B cell (primary cell): ENCODE measurements at regions not wholly inside any gene's neighbourhood (a gene's known extent, or its start where the extent isn't known, plus 50 kb on each side); places are given as distances from the start of the nearest gene placed in this dataset.

Source experiments
- ATAC-seq: fragments of 200-7000 bp; cut with Tn5 transposase; one replicate; pipeline ENCODE4 v1.10.0; 2021; ENCODE audit warnings: low read depth, mild to moderate bottlenecking, moderate number of reproducible peaks, moderate library complexity
- CTCF ChIA-PET: fragments of 350-600 bp; sonication (Branson Sonifier 250); formaldehyde crosslinking; loops from one replicate; lab custom pipeline; 2021; ENCODE audit warnings: antibody characterized with exemption, inconsistent platforms; lab: Charles Lee
- POLR2A ChIA-PET: fragments of 350-600 bp; sonication (Branson Sonifier 250); formaldehyde crosslinking; loops from one replicate; lab custom pipeline; 2021; ENCODE audit warnings: antibody characterized with exemption; lab: Charles Lee
- DNase-seq: peaks from one replicate; pipeline ENCODE4 v3.0.0; 2013
- H2AFZ ChIP-seq: 2 replicates; pipeline ENCODE4 v1.6.1; 2012; ENCODE audit warnings: mild to moderate bottlenecking, low read depth, low read length; ENCODE audit not compliant: insufficient read depth, poor library complexity, severe bottlenecking
- H3K27ac ChIP-seq, 2 donors: 1 replicate in 1 of 2; 2 replicates in 1 of 2; pipeline ENCODE4 v1.5.1; 2012 to 2013; ENCODE audit warnings: low read length in 2 of 2, mild to moderate bottlenecking in 2 of 2, moderate library complexity in 1 of 2
- H3K27me3 ChIP-seq, 4 experiments: fragments of 200-600 bp in 1 of 4; sonication (generic) in 1 of 4; replicated peaks in 1 of 4; 1 replicate in 2 of 4; 2 replicates in 2 of 4; pipeline versions ENCODE4 v1.6.1 to v1.7.0; 2013 to 2016; ENCODE audit warnings: low read length in 3 of 4, mild to moderate bottlenecking in 2 of 4, mixed read lengths in 1 of 4, moderate library complexity in 1 of 4; ENCODE audit not compliant: insufficient read depth in 4 of 4, control insufficient read depth in 3 of 4; ENCODE audit errors: control extremely low read depth in 1 of 4
- H3K36me3 ChIP-seq, 2 experiments: replicated peaks in 1 of 2; 1 replicate in 1 of 2; 2 replicates in 1 of 2; pipeline versions ENCODE4 v1.6.1 to v1.7.1; 2013; ENCODE audit warnings: low read length in 1 of 2; ENCODE audit not compliant: insufficient read depth in 2 of 2, control insufficient read depth in 1 of 2; ENCODE audit errors: control extremely low read depth in 1 of 2, extremely low read depth in 1 of 2
- H3K4me1 ChIP-seq, 2 donors: fragments of 200-600 bp in 1 of 2; sonication (generic) in 1 of 2; 1 replicate in 1 of 2; 2 replicates in 1 of 2; pipeline versions ENCODE4 v1.5.1 to v1.6.1; 2013 to 2017; ENCODE audit warnings: low read length in 2 of 2; ENCODE audit not compliant: control insufficient read depth in 2 of 2, insufficient read depth in 2 of 2
- H3K4me2 ChIP-seq: replicated peaks from 2 replicates; pipeline ENCODE3; 2012; ENCODE audit warnings: mild to moderate bottlenecking, low read depth, low read length; ENCODE audit not compliant: poor library complexity, severe bottlenecking
- H3K4me3 ChIP-seq, 5 experiments: fragments of 200-600 bp in 1 of 5; sonication (generic) in 1 of 5; 1 replicate in 3 of 5; 2 replicates in 2 of 5; pipeline versions ENCODE4 v1.5.1 to v1.7.0; 2011 to 2016; ENCODE audit warnings: low read length in 4 of 5, mild to moderate bottlenecking in 4 of 5, low read depth in 2 of 5, control low read depth in 1 of 5, moderate library complexity in 1 of 5; ENCODE audit not compliant: insufficient read depth in 1 of 5; ENCODE audit errors: control extremely low read depth in 1 of 5, extremely low read depth in 1 of 5
- H3K79me2 ChIP-seq: fragments of 200-600 bp; sonication (generic); one replicate; pipeline ENCODE4 v1.6.0; 2016; ENCODE audit warnings: low read length; ENCODE audit not compliant: control insufficient read depth, insufficient read depth
- H3K9ac ChIP-seq: fragments of 200-600 bp; sonication (generic); 2 replicates; pipeline ENCODE4 v1.6.1; 2017; ENCODE audit warnings: mild to moderate bottlenecking, low read length, moderate library complexity
- H3K9me3 ChIP-seq, 3 donors: one replicate each; pipeline versions ENCODE4 v1.6.1 to v1.7.1; 2013; ENCODE audit warnings: low read length in 2 of 3; ENCODE audit not compliant: control insufficient read depth in 2 of 3, insufficient read depth in 1 of 3; ENCODE audit errors: control extremely low read depth in 1 of 3
- H4K20me1 ChIP-seq: 2 replicates; pipeline ENCODE4 v1.6.0; 2012; ENCODE audit warnings: mild to moderate bottlenecking, low read length; ENCODE audit not compliant: insufficient read depth, control insufficient read depth, poor library complexity, severe bottlenecking
- H3K27ac Mint-ChIP-seq: one replicate; pipeline ENCODE4 v1.8.0; 2021; ENCODE audit warnings: mixed read lengths
- H3K27me3 Mint-ChIP-seq: one replicate; pipeline ENCODE4 v1.8.0; 2021; ENCODE audit warnings: mixed read lengths
- H3K4me1 Mint-ChIP-seq: one replicate; pipeline ENCODE4 v1.8.0; 2021; ENCODE audit warnings: mixed read lengths
- H3K4me3 Mint-ChIP-seq: one replicate; pipeline ENCODE4 v1.8.0; 2021; ENCODE audit warnings: mixed read lengths
- H3K9me3 Mint-ChIP-seq: one replicate; pipeline ENCODE4 v1.8.0; 2022; ENCODE audit warnings: mixed read lengths; ENCODE audit not compliant: insufficient read depth
- CTCF ChIP-seq: fragments of 200-600 bp; IDR thresholded peaks from one replicate; pipeline ENCODE4 v1.8.0; 2022; ENCODE audit warnings: antibody characterized with exemption, mild to moderate bottlenecking
- EZH2 ChIP-seq: IDR thresholded peaks from 2 replicates; pipeline ENCODE4 v1.6.1; 2012; ENCODE audit warnings: borderline replicate concordance, low read depth, mild to moderate bottlenecking, moderate library complexity, low read length; ENCODE audit not compliant: insufficient read depth, poor library complexity, severe bottlenecking
- WGBS: methylation state at CpG from one replicate; pipeline ENCODE4 v1.1.5; 2013; ENCODE audit warnings: missing lambda C conversion rate; ENCODE audit not compliant: insufficient coverage; 5-methylcytosine and 5-hydroxymethylcytosine counted together
- intact Hi-C: fragments of 100-400 bp; cut with micrococcal nuclease; formaldehyde crosslinking; loops from one replicate; pipeline ENCODE4 v1.10.0; 2022

DNA sequence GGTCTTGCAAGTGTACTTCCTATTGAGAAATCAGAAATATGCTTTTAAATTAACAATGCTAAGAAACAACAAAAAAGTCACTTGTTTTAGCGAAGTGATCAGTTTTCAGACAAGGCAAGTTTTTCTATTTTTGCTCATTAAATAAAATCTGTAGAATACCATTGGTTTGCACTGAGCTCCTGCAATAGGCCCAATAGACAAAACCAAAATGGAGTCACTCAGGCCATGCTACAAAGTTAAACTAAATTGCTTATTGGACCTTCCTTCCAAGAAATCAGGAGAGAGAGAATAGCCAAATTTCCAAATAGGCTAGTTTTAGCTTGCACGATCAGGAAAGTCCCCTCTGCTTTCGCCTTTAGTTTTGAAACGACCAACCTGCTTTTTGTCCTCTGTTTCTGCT is 73.4 kb upstream of the SLC13A1 start:
- no peaks in the 10 kb centered on the region for H3K4me1 ChIP-seq
- WGBS, result 100% methylated on average over 1 of the region's 4 CpGs
- ATAC-seq (no peak), DNase-seq (no peak)
- H3K27me3 Mint-ChIP-seq, result no peaks in the 10 kb centered on the region
- H3K27me3 ChIP-seq, result no peaks in the 10 kb centered on the region
- H3K9ac ChIP-seq, result no peak overlapping the region
- no peaks in the 10 kb centered on the region for H3K9me3 Mint-ChIP-seq
- H3K9me3 ChIP-seq, result no peaks in the 10 kb centered on the region
- no peaks in the 10 kb centered on the region for H3K79me2 ChIP-seq
- intact Hi-C loops, result no loop called here
- no peaks in the 10 kb centered on the region for H3K36me3 ChIP-seq
- no peak overlapping the region for H3K4me3 ChIP-seq
- no peak overlapping the region for H3K4me2 ChIP-seq
- ChIA-PET CTCF (no interaction called here), POLR2A (no interaction called here)
- no peak overlapping the region for H3K4me3 Mint-ChIP-seq
- no peak overlapping the region for H2AFZ ChIP-seq
- no peaks in the 10 kb centered on the region for H4K20me1 ChIP-seq
- H3K27ac ChIP-seq, result no peak overlapping the region
- H3K27ac Mint-ChIP-seq, result no peak overlapping the region
- no peaks in the 10 kb centered on the region for H3K4me1 Mint-ChIP-seq
- TF ChIP-seq CTCF (no peak), EZH2 (no peak)

DNA sequence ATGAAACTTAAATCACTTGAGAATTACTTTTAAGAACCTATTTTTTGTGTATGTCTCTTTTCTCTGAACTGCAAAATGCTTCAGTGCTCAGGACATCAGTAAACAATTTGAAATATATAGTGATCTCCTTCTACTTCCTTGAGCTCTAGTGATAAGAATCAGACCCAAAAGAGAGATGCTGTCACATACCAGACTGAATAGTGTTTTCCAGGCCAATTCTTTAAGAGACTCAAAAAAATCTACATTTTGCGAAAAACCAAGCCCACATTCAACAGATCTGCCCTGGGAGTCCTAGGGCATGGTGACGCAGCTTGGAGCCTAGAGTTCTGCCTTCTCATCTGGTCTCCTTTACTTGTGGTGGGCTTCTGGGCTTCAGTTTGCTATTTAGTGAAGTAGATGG is 72.1 kb upstream of the SLC13A1 start:
- POLR2A ChIA-PET, result no interaction called here
- Histone ChIP-seq H3K4me1 (no peaks in the 10 kb centered on the region), H3K36me3 (no peaks in the 10 kb centered on the region), H3K27ac (no peak overlapping the region), H3K9ac (no peak overlapping the region), H2AFZ (no peak overlapping the region), H3K4me3 (no peak overlapping the region), H3K9me3 (no peaks in the 10 kb centered on the region), H3K4me2 (no peak overlapping the region), H4K20me1 (no peaks in the 10 kb centered on the region), H3K27me3 (no peaks in the 10 kb centered on the region), H3K79me2 (no peaks in the 10 kb centered on the region)
- H3K4me1 Mint-ChIP-seq, result no peaks in the 10 kb centered on the region
- no CpG with 5 or more reads among the region's 2 CpGs for WGBS
- CTCF ChIA-PET, result no interaction called here
- TF ChIP-seq CTCF (no peak), EZH2 (no peak)
- H3K27ac Mint-ChIP-seq, result no peak overlapping the region
- H3K27me3 Mint-ChIP-seq, result no peaks in the 10 kb centered on the region
- H3K4me3 Mint-ChIP-seq, result no peak overlapping the region
- peaks cover 3% of the 10 kb centered on the region for H3K9me3 Mint-ChIP-seq
- ATAC-seq, result no peak
- intact Hi-C loops, result no loop called here
- no peak for DNase-seq
